CD4-positive, alpha-beta memory T cell (primary cell): ENCODE measurements at regions not wholly inside any gene's neighbourhood (a gene's known extent, or its start where the extent isn't known, plus 50 kb on each side); places are given as distances from the start of the nearest gene placed in this dataset.

Experiments used
- CTCF ChIA-PET: fragments of 350-600 bp; sonication (Branson Sonifier 250); formaldehyde crosslinking; loops from one replicate; lab custom pipeline; 2021; ENCODE audit warnings: inconsistent platforms; ENCODE audit not compliant: partially characterized antibody; lab: Charles Lee
- POLR2A ChIA-PET: fragments of 350-600 bp; sonication (Branson Sonifier 250); formaldehyde crosslinking; loops from one replicate; lab custom pipeline; 2021; ENCODE audit not compliant: partially characterized antibody; lab: Charles Lee
- DNase-seq, 5 donors: peaks; one replicate each; pipeline versions ENCODE4 v3.0.0 to v3.0.0-alpha.2; 2020 to 2022; ENCODE audit warnings: mixed read lengths in 1 of 5
- H3K27ac ChIP-seq: one replicate; pipeline ENCODE4 v1.7.0; 2013; ENCODE audit warnings: low read depth, low read length
- H3K27me3 ChIP-seq: 2 replicates; pipeline ENCODE4 v1.7.0; 2013; ENCODE audit warnings: mild to moderate bottlenecking, low read length, moderate library complexity; ENCODE audit not compliant: insufficient read depth
- H3K36me3 ChIP-seq: 2 replicates; pipeline ENCODE4 v1.7.0; 2013; ENCODE audit warnings: mild to moderate bottlenecking, low read length, moderate library complexity; ENCODE audit not compliant: insufficient read depth
- H3K4me1 ChIP-seq: 2 replicates; pipeline ENCODE4 v1.7.0; 2013; ENCODE audit warnings: mild to moderate bottlenecking, low read length, moderate library complexity; ENCODE audit not compliant: insufficient read depth
- H3K4me3 ChIP-seq, 2 donors: one replicate each; pipeline ENCODE4 v1.7.0; 2013; ENCODE audit warnings: low read length in 2 of 2, mild to moderate bottlenecking in 1 of 2
- H3K9me3 ChIP-seq, 2 donors: one replicate each; pipeline ENCODE4 v1.7.0; 2013; ENCODE audit warnings: low read length in 2 of 2, control low read depth in 1 of 2; ENCODE audit not compliant: control insufficient read depth in 1 of 2
- H3K27ac Mint-ChIP-seq, 7 donors: one replicate each; pipeline ENCODE4 v1.8.0; 2020 to 2021; ENCODE audit warnings: mixed read lengths in 7 of 7, mild to moderate bottlenecking in 6 of 7, inconsistent platforms in 3 of 7, moderate library complexity in 3 of 7
- H3K27me3 Mint-ChIP-seq, 2 donors: one replicate each; pipeline ENCODE4 v1.8.0; 2020 to 2021; ENCODE audit warnings: mixed read lengths in 2 of 2
- H3K36me3 Mint-ChIP-seq, 2 donors: one replicate each; pipeline ENCODE4 v1.8.0; 2020 to 2021; ENCODE audit warnings: mixed read lengths in 2 of 2, inconsistent platforms in 1 of 2, mild to moderate bottlenecking in 1 of 2
- H3K4me1 Mint-ChIP-seq, 4 donors: one replicate each; pipeline ENCODE4 v1.8.0; 2020 to 2021; ENCODE audit warnings: mixed read lengths in 4 of 4, mild to moderate bottlenecking in 1 of 4
- H3K4me3 Mint-ChIP-seq, 8 donors: one replicate each; pipeline ENCODE4 v1.8.0; 2020 to 2021; ENCODE audit warnings: mixed read lengths in 8 of 8, mild to moderate bottlenecking in 7 of 8, moderate library complexity in 6 of 8, inconsistent platforms in 3 of 8
- H3K9me3 Mint-ChIP-seq, 8 donors: one replicate each; pipeline ENCODE4 v1.8.0; 2020 to 2021; ENCODE audit warnings: mixed read lengths in 8 of 8, mild to moderate bottlenecking in 5 of 8, inconsistent platforms in 3 of 8, moderate library complexity in 1 of 8
- intact Hi-C: fragments of 100-400 bp; cut with micrococcal nuclease; formaldehyde crosslinking; loops from one replicate; pipeline ENCODE4 v1.15.1; 2023

- ChIA-PET CTCF (no interaction called here), POLR2A (no interaction called here)
- Histone ChIP-seq H3K27ac (no peak overlapping the region), H3K9me3 (peaks cover 0 to 6% of the 10 kb centered on the region in 2 donors), H3K4me3 (no peak overlapping the region), H3K4me1 (no peaks in the 10 kb centered on the region), H3K36me3 (no peaks in the 10 kb centered on the region), H3K27me3 (no peaks in the 10 kb centered on the region)
- H3K36me3 Mint-ChIP-seq = no peaks in the 10 kb centered on the region
- H3K4me3 Mint-ChIP-seq = no peak overlapping the region
- intact Hi-C loops = no loop called here
- H3K9me3 Mint-ChIP-seq = peaks cover 0 to 19% (median 7%) of the 10 kb centered on the region in 8 donors
- no peaks in the 10 kb centered on the region for H3K27me3 Mint-ChIP-seq
- DNase-seq = no peak
- no peaks in the 10 kb centered on the region for H3K4me1 Mint-ChIP-seq
- no peak overlapping the region for H3K27ac Mint-ChIP-seq
These were observed 606.4 kb upstream of the ZNF804A start for GRCh38 chr2:183991968-183992367.

- DNase-seq = no peak
- POLR2A ChIA-PET = no interaction called here
- H3K36me3 Mint-ChIP-seq = no peaks in the 10 kb centered on the region
- Histone ChIP-seq H3K36me3 (no peaks in the 10 kb centered on the region), H3K4me3 (no peak overlapping the region), H3K27ac (no peak overlapping the region), H3K4me1 (no peaks in the 10 kb centered on the region), H3K9me3 (peaks cover 0 to 6% of the 10 kb centered on the region in 2 donors), H3K27me3 (no peaks in the 10 kb centered on the region)
- no peaks in the 10 kb centered on the region for H3K4me1 Mint-ChIP-seq
- CTCF ChIA-PET = no interaction called here
- peaks cover 2 to 19% (median 8%) of the 10 kb centered on the region in 8 donors for H3K9me3 Mint-ChIP-seq
- intact Hi-C loops = no loop called here
- no peak overlapping the region for H3K27ac Mint-ChIP-seq
- no peak overlapping the region for H3K4me3 Mint-ChIP-seq
- H3K27me3 Mint-ChIP-seq = no peaks in the 10 kb centered on the region
These were observed 605.3 kb upstream of the ZNF804A start for GRCh38 chr2:183993052-183993451.

GRCh38 chr2:183995632-183996031 lies 602.7 kb upstream of the ZNF804A start:
- no peak overlapping the region for H3K27ac Mint-ChIP-seq
- no peak overlapping the region for H3K4me3 Mint-ChIP-seq
- Histone ChIP-seq H3K4me3 (no peak overlapping the region), H3K4me1 (no peaks in the 10 kb centered on the region), H3K27ac (no peak overlapping the region), H3K36me3 (no peaks in the 10 kb centered on the region), H3K9me3 (peaks cover 0 to 6% of the 10 kb centered on the region in 2 donors), H3K27me3 (no peaks in the 10 kb centered on the region)
- intact Hi-C loops = no loop called here
- POLR2A ChIA-PET = no interaction called here
- CTCF ChIA-PET = no interaction called here
- no peaks in the 10 kb centered on the region for H3K4me1 Mint-ChIP-seq
- H3K9me3 Mint-ChIP-seq = peaks cover under 1 to 11% (median 3%) of the 10 kb centered on the region in 8 donors
- no peak for DNase-seq
- H3K36me3 Mint-ChIP-seq = no peaks in the 10 kb centered on the region
- H3K27me3 Mint-ChIP-seq = no peaks in the 10 kb centered on the region

- DNase-seq = no peak
- Mint-ChIP-seq H3K4me1 (no peaks in the 10 kb centered on the region), H3K9me3 (peaks cover 0 to 11% (median 3%) of the 10 kb centered on the region in 8 donors), H3K4me3 (no peak overlapping the region), H3K36me3 (no peaks in the 10 kb centered on the region), H3K27ac (no peak overlapping the region), H3K27me3 (no peaks in the 10 kb centered on the region)
- CTCF ChIA-PET = no interaction called here
- Histone ChIP-seq H3K9me3 (peaks cover 0 to 6% of the 10 kb centered on the region in 2 donors), H3K4me1 (no peaks in the 10 kb centered on the region), H3K4me3 (no peak overlapping the region), H3K27ac (no peak overlapping the region), H3K36me3 (no peaks in the 10 kb centered on the region), H3K27me3 (no peaks in the 10 kb centered on the region)
- intact Hi-C loops = no loop called here
- POLR2A ChIA-PET = no interaction called here
These were observed 601.2 kb upstream of the ZNF804A start for GRCh38 chr2:183996825-183997793.

- ChIA-PET POLR2A (no interaction called here), CTCF (no interaction called here)
- DNase-seq = no peak
- Mint-ChIP-seq H3K27me3 (no peaks in the 10 kb centered on the region), H3K4me3 (no peak overlapping the region), H3K36me3 (no peaks in the 10 kb centered on the region), H3K27ac (no peak overlapping the region), H3K9me3 (peaks cover 0 to 11% (median 2%) of the 10 kb centered on the region in 8 donors), H3K4me1 (no peaks in the 10 kb centered on the region)
- no peaks in the 10 kb centered on the region for H3K9me3 ChIP-seq
- H3K27me3 ChIP-seq = no peaks in the 10 kb centered on the region
- no peak overlapping the region for H3K27ac ChIP-seq
- H3K36me3 ChIP-seq = no peaks in the 10 kb centered on the region
- no peak overlapping the region for H3K4me3 ChIP-seq
- no peaks in the 10 kb centered on the region for H3K4me1 ChIP-seq
- intact Hi-C loops = no loop called here
These were observed 600.1 kb upstream of the ZNF804A start for GRCh38 chr2:183998041-183998796.

GRCh38 chr2:183998797-183999190 lies 599.5 kb upstream of the ZNF804A start:
- intact Hi-C loops = no loop called here
- Mint-ChIP-seq H3K9me3 (peaks cover 0 to 11% (median 2%) of the 10 kb centered on the region in 8 donors), H3K27me3 (no peaks in the 10 kb centered on the region), H3K27ac (peak overlapping the region in 1 of 7 donors; percentile 49), H3K36me3 (no peaks in the 10 kb centered on the region), H3K4me3 (no peak overlapping the region), H3K4me1 (no peaks in the 10 kb centered on the region)
- Histone ChIP-seq H3K4me1 (no peaks in the 10 kb centered on the region), H3K36me3 (no peaks in the 10 kb centered on the region), H3K27ac (no peak overlapping the region), H3K4me3 (no peak overlapping the region), H3K27me3 (no peaks in the 10 kb centered on the region), H3K9me3 (no peaks in the 10 kb centered on the region)
- DNase-seq = no peak
- POLR2A ChIA-PET = no interaction called here
- CTCF ChIA-PET = no interaction called here

GRCh38 chr2:184004289-184004947 lies 593.9 kb upstream of the ZNF804A start:
- H3K4me3 Mint-ChIP-seq = no peak overlapping the region
- POLR2A ChIA-PET = no interaction called here
- H3K9me3 ChIP-seq = no peaks in the 10 kb centered on the region
- H3K9me3 Mint-ChIP-seq = peaks cover 0 to 3% (median 0%) of the 10 kb centered on the region in 8 donors
- no peaks in the 10 kb centered on the region for H3K27me3 Mint-ChIP-seq
- no peaks in the 10 kb centered on the region for H3K36me3 ChIP-seq
- H3K36me3 Mint-ChIP-seq = no peaks in the 10 kb centered on the region
- no peak overlapping the region for H3K27ac ChIP-seq
- no peak overlapping the region for H3K4me3 ChIP-seq
- no peak for DNase-seq
- intact Hi-C loops = no loop called here
- CTCF ChIA-PET = no interaction called here
- H3K4me1 Mint-ChIP-seq = no peaks in the 10 kb centered on the region
- H3K27ac Mint-ChIP-seq = no peak overlapping the region
- H3K27me3 ChIP-seq = no peaks in the 10 kb centered on the region
- no peaks in the 10 kb centered on the region for H3K4me1 ChIP-seq
